Astrocyte of the spinal cord (primary cell): ENCODE measurements at regions not wholly inside any gene's neighbourhood (a gene's known extent, or its start where the extent isn't known, plus 50 kb on each side); places are given as distances from the start of the nearest gene placed in this dataset.

Experiments
- DNase-seq: peaks from one replicate; pipeline ENCODE4 v3.0.0; 2011; ENCODE audit warnings: low read depth, low spot score
- H3K4me3 ChIP-seq: 2 replicates; pipeline ENCODE4 v1.5.1; 2011; ENCODE audit warnings: low read depth, mild to moderate bottlenecking, low read length, moderate library complexity
- in situ Hi-C: cut with HindIII; loops from 2 replicates; pipeline ENCODE4 v1.10.0; 2017; ENCODE audit warnings: low sequenced_read_pairs
- TF ChIP-seq, protein P1 (sequence below): IDR thresholded peaks from 2 replicates; pipeline ENCODE4 v1.5.1; 2012; ENCODE audit warnings: low read depth, mild to moderate bottlenecking, low read length, inconsistent platforms

DNA sequence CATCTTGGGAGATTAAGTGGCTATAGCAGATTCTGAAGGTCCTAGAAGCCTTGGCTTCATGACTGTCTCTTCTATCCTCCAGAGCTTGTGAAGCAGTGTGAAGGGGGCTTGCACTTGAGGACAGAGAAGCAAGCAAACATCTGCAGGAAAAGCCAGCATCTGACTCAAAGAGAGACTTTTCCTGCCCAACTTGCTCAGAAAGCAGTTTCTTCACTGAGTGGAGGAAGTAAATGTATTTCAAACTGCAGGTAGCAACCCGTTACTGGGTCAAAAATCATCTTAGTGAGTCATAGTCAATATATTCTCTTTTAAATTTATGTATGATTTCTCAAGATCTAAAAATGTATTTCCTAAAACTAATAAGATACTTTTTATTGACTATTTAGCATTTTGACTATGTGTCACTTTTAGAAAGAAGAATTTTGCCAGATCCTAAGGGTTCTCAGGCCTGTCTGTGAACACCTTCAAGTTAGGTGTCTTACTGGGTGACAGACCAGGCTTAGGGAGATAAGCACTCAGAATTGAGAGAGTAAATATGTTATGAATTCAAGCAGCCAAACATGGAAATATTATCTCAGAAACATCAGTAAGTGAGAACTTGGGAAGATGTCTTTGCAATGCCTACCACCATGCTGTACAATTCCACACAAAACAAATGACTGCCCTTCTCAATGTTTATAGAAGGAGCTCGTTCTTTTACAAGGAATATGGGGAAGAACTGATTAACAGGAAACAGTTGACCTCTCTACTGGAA is 72.6 kb upstream of the DMAC1 start:
- in situ Hi-C loops, result no loop called here
- no peak for DNase-seq
- TF ChIP-seq, protein P1, sequence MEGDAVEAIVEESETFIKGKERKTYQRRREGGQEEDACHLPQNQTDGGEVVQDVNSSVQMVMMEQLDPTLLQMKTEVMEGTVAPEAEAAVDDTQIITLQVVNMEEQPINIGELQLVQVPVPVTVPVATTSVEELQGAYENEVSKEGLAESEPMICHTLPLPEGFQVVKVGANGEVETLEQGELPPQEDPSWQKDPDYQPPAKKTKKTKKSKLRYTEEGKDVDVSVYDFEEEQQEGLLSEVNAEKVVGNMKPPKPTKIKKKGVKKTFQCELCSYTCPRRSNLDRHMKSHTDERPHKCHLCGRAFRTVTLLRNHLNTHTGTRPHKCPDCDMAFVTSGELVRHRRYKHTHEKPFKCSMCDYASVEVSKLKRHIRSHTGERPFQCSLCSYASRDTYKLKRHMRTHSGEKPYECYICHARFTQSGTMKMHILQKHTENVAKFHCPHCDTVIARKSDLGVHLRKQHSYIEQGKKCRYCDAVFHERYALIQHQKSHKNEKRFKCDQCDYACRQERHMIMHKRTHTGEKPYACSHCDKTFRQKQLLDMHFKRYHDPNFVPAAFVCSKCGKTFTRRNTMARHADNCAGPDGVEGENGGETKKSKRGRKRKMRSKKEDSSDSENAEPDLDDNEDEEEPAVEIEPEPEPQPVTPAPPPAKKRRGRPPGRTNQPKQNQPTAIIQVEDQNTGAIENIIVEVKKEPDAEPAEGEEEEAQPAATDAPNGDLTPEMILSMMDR, result no peak
- no peak overlapping the region for H3K4me3 ChIP-seq

DNA sequence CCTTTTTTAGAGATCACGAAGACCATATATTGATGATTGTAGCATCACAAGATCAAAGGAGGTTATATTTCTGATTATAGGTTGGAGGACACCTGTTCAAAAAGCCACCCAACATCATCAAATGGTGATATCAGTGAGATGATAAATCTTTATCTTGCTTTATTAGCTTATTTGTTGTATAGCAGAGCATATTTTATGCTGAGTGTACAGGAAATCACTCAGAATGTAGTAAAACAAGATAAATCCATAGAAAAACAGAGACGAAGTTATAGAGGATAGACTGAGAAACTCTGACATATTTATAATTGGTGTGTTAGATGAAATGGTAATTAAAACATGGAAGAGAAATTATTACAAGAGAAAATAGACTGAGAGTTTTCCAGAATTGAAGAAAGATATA is 69.8 kb upstream of the DMAC1 start:
- in situ Hi-C loops, result no loop called here

DNA sequence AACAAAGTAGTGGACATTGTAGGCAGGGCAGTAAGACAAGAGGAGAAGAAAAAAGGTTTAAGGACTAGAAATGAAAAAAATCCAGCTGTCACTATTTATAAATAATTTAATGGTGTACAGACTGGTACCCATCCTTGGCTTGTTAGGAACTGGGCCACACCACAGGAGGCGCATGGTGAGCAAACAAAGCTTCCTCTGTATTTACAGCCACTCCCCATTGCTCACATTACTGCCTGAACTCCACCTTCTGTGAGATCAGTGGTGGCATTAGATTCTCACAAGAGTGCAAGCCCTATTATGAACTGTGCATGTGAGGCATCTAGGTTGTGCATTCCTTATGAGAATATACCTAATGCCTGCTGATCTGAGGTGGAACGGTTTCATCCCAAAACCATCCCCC is 62.6 kb upstream of the DMAC1 start:
- no peak overlapping the region for H3K4me3 ChIP-seq
- in situ Hi-C loops, result no loop called here
- TF ChIP-seq, protein P1, result no peak
- no peak for DNase-seq

More for the DNA sequence above, 69.8 kb upstream of the DMAC1 start:
- DNase-seq, result no peak
- TF ChIP-seq, protein P1, result no peak
- H3K4me3 ChIP-seq, result no peak overlapping the region

DNA sequence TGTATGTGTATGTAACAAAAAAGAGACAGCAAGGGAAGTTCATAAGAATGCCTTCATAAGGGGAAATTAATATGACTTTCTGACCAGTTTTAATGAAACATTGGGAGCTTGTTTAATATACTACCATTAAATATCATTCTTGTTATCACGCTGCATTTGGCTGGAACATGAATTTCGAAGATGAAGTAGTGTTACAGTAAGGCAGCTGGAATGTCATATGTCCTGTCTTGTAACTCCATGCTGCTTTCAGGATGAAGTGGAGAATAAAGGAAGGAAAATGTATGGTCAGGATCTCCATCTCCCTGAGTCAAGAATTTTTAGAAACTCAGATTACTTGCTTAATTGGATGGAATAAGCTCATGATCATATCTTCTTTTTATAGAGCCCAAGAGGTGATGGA is 61.5 kb upstream of the DMAC1 start:
- TF ChIP-seq, protein P1, result no peak
- in situ Hi-C loops, result no loop called here
- no peak for DNase-seq
- H3K4me3 ChIP-seq, result no peak overlapping the region

DNA sequence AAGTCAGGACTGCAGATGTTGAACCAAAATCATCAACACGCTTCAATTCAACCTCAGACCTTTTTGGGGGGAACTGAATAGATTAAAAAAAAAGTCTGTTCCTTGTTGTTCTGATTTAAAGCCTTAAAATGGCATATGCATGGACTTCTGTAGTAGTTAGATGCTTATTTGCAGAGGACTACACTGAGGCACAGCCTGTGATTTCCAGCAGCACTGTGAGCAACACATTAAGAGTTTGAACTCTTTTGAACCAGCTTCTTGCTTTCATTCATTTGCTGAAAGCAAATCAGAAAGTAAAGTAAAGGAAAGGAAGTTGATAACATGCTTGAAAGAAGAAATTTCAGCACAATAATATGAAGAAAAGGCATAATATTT is 60.7 kb upstream of the DMAC1 start:
- DNase-seq, result no peak
- no peak overlapping the region for H3K4me3 ChIP-seq
- TF ChIP-seq, protein P1, result no peak
- in situ Hi-C loops, result no loop called here

DNA sequence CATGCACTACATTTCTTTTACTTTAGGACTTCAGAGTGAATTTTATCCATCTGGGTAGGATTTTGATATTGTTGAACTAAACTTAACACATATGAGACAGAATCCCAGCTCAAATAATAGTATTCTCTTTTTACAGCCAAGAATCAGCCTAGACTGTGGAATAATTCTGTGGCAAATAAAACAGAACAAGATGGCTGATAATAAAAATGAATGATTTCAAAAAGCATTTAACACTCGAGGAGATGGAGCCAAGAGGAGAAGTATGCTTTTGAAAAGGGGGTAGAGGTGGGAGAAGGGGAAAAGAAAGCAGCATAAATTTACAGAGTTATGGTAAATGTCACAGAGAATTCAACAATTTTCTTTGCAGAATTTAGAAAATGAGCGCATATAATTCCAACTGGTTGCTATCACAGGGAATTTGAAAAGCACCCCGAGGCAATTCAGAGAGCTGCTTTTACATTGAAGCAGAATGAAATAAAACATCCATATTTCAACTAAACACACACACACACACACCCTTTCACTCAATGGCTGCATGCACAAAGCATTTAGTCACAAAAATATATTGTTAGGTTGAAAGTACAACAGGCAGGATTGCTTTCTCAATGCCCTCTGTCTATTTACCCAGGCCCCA is 60.2 kb upstream of the DMAC1 start:
- TF ChIP-seq, protein P1, result no peak
- in situ Hi-C loops, result no loop called here
- no peak for DNase-seq
- no peak overlapping the region for H3K4me3 ChIP-seq
